ENCODE measurements at regions not wholly inside any gene's neighbourhood (a gene's known extent, or its start where the extent isn't known, plus 50 kb on each side); places are given as distances from the start of the nearest gene placed in this dataset.

GRCh38 chr4:176858839-176859238 lies 66.1 kb upstream of the VEGFC start:
- Histone ChIP-seq H3K4me1 (ENCODE audit: insufficient read depth, low read length) (no peaks in the 10 kb centered on the region), H3K9me3 (ENCODE audit: control insufficient read depth in 1 of 2, insufficient read depth in 1 of 2, low read length in 2 of 2) (no peaks in the 10 kb centered on the region), H3K27me3 (ENCODE audit: control insufficient read depth in 1 of 2, insufficient read depth in 2 of 2, low read length in 2 of 2) (no peaks in the 10 kb centered on the region), H3K4me3 (ENCODE audit: low read length) (no peak overlapping the region), H3K27ac (ENCODE audit: low read depth in 1 of 2, low read length in 2 of 2) (no peak overlapping the region), H3K36me3 (ENCODE audit: insufficient read depth, low read length) (no peaks in the 10 kb centered on the region)
- H3K4me3 Mint-ChIP-seq: no peak overlapping the region
- ATAC-seq (ENCODE audit: poor library complexity) (no peak), DNase-seq (no peak)
- H3K27me3 Mint-ChIP-seq: no peaks in the 10 kb centered on the region
- no peaks in the 10 kb centered on the region for H3K9me3 Mint-ChIP-seq
- H3K27ac Mint-ChIP-seq: no peak overlapping the region
- CTCF ChIA-PET: no interaction called here
- no peaks in the 10 kb centered on the region for H3K36me3 Mint-ChIP-seq (ENCODE audit: low read depth)
- intact Hi-C loops (cut with DNase I, micrococcal nuclease): no loop called here
- no peak for TF ChIP-seq CTCF (IDR thresholded peaks at IDR 0.05)
- H3K4me1 Mint-ChIP-seq (ENCODE audit: low read depth): no peaks in the 10 kb centered on the region
- POLR2A ChIA-PET: no interaction called here

GRCh38 chr4:176864238-176864637 lies 71.5 kb upstream of the VEGFC start:
- DNase-seq: no peak
- H3K36me3 ChIP-seq (ENCODE audit: insufficient read depth, low read length): no peaks in the 10 kb centered on the region
- Mint-ChIP-seq H3K36me3 (ENCODE audit: low read depth) (no peaks in the 10 kb centered on the region), H3K27ac (no peak overlapping the region), H3K4me1 (ENCODE audit: low read depth) (no peaks in the 10 kb centered on the region), H3K27me3 (no peaks in the 10 kb centered on the region), H3K9me3 (no peaks in the 10 kb centered on the region), H3K4me3 (no peak overlapping the region)
- ChIA-PET CTCF (no interaction called here), POLR2A (no interaction called here)
- ATAC-seq (ENCODE audit: poor library complexity): no peak
- no peaks in the 10 kb centered on the region for H3K9me3 ChIP-seq (ENCODE audit: control insufficient read depth in 1 of 2, insufficient read depth in 1 of 2, low read length in 2 of 2)
- H3K27me3 ChIP-seq (ENCODE audit: control insufficient read depth in 1 of 2, insufficient read depth in 2 of 2, low read length in 2 of 2): no peaks in the 10 kb centered on the region
- H3K27ac ChIP-seq (ENCODE audit: low read depth in 1 of 2, low read length in 2 of 2): no peak overlapping the region
- intact Hi-C loops (cut with DNase I, micrococcal nuclease): no loop called here
- TF ChIP-seq CTCF (IDR thresholded peaks at IDR 0.05): no peak
- H3K4me1 ChIP-seq (ENCODE audit: insufficient read depth, low read length): no peaks in the 10 kb centered on the region
- no peak overlapping the region for H3K4me3 ChIP-seq (ENCODE audit: low read length)

- ChIA-PET POLR2A (no interaction called here), CTCF (no interaction called here)
- TF ChIP-seq CTCF (IDR thresholded peaks at IDR 0.05): no peak
- Mint-ChIP-seq H3K4me3 (no peak overlapping the region), H3K36me3 (ENCODE audit: low read depth) (no peaks in the 10 kb centered on the region), H3K9me3 (peaks cover 10% of the 10 kb centered on the region), H3K27ac (no peak overlapping the region), H3K27me3 (no peaks in the 10 kb centered on the region), H3K4me1 (ENCODE audit: low read depth) (no peaks in the 10 kb centered on the region)
- no peak for ATAC-seq (ENCODE audit: poor library complexity)
- intact Hi-C loops (cut with DNase I, micrococcal nuclease): no loop called here
- no peak overlapping the region for H3K27ac ChIP-seq (ENCODE audit: low read depth in 1 of 2, low read length in 2 of 2)
- H3K4me1 ChIP-seq (ENCODE audit: insufficient read depth, low read length): no peaks in the 10 kb centered on the region
- DNase-seq: no peak
- H3K27me3 ChIP-seq (ENCODE audit: control insufficient read depth in 1 of 2, insufficient read depth in 2 of 2, low read length in 2 of 2): no peaks in the 10 kb centered on the region
- no peak overlapping the region for H3K4me3 ChIP-seq (ENCODE audit: low read length)
- no peaks in the 10 kb centered on the region for H3K36me3 ChIP-seq (ENCODE audit: insufficient read depth, low read length)
- peaks cover 0 to 3% of the 10 kb centered on the region in 2 experiments for H3K9me3 ChIP-seq (ENCODE audit: control insufficient read depth in 1 of 2, insufficient read depth in 1 of 2, low read length in 2 of 2)
Measured at GRCh38 chr4:176868676-176869075, 76.0 kb upstream of the VEGFC start.

All from CD4-positive, alpha-beta T cell (primary cell).